T1000 (cell line): ENCODE measurements at regions not wholly inside any gene's neighbourhood (a gene's known extent, or its start where the extent isn't known, plus 50 kb on each side); places are given as distances from the start of the nearest gene placed in this dataset.
A peak's percentile ranks its signal among the peaks of the same experiment; 100 is the strongest.
"Not testable (repeated sequence)": the region's sequence is repeated elsewhere in the genome, so short reads cannot be mapped to it uniquely, and the experiment has no call there.

Experiments
- DNase-seq: peaks from one replicate; lab custom pipeline; 2025; ENCODE audit warnings: mixed read lengths; lab: John Stamatoyannopoulos, UW

- no peak for DNase-seq
These were observed 356.1 kb downstream of the LRATD1 start for GRCh38 chr2:14988600-14988999.

- DNase-seq = no peak
These were observed 359.2 kb downstream of the LRATD1 start for GRCh38 chr2:14991723-14992122.

GRCh38 chr2:14994721-14995120 lies 362.2 kb downstream of the LRATD1 start:
- no peak for DNase-seq

GRCh38 chr2:14996351-14997014 lies 364.0 kb downstream of the LRATD1 start:
- DNase-seq = no peak

- no peak for DNase-seq
These were observed 366.0 kb downstream of the LRATD1 start for GRCh38 chr2:14998546-14998945.

GRCh38 chr2:14999114-14999661 lies 366.7 kb downstream of the LRATD1 start:
- DNase-seq = no peak

DNA sequence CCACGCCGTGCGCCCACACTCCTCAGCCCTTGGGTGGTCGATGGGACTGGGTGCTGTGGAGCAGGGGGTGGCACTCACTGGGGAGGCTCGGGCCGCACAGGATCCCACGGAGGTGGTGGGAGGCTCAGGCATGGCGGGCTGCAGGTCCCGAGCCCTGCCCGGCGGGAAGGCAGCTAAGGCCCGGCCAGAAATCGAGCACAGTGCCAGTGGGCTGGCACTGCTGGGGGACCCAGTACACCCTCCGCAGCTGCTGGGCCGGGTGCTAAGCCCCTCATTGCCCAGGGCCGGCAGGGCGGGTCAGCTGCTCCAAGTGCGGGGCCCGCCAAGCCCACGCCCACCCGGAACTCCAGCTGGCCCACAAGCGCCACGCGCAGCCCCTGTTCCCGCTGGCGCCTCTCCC lies 370.0 kb downstream of the LRATD1 start:
- not testable (repeated sequence) for DNase-seq

- DNase-seq = no peak
These were observed 374.1 kb downstream of the LRATD1 start for GRCh38 chr2:15006667-15007066.

- DNase-seq = no peak
These were observed 377.2 kb downstream of the LRATD1 start for GRCh38 chr2:15009681-15010080.

DNA sequence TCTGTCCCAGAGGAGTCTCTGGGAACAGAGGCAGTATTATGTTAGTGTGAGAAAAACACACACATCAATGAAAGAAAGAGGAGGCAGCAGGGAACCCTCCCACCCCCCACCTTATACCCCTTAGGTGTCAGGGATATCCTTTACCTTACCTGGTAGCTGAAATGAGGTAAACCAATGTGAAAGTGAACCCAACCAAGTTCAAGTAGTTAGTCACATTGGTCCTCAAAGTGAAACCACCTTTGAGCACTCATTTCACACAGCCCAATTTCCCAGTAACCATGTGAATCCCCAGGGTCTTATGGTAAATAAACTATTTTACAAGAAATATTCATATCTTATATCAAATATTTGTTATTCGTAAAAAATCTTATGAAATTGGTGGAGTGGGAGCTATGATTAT lies 377.8 kb downstream of the LRATD1 start:
- no peak for DNase-seq

DNA sequence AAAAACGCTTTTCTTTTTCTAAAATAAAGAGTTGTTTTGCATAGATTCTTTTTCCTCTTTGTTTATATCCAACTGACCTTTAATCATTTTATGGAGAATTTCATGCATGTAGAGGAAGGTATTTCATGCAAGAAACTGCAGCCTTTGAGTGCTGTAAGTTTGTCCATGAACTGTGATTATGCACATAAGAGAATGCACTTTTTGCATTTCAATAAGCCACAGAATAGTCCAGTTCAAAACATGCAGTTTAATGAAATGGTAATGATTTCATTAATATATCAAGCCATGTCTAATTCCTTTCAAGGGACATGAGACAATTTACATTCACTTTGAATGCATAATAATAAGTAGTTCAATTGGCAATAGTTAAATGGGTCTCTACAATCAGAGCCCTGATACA lies 386.3 kb downstream of the LRATD1 start:
- DNase-seq = no peak

GRCh38 chr2:15023221-15023620 lies 390.7 kb downstream of the LRATD1 start:
- no peak for DNase-seq

- no peak for DNase-seq
These were observed 395.9 kb downstream of the LRATD1 start for GRCh38 chr2:15028406-15028805.

DNA sequence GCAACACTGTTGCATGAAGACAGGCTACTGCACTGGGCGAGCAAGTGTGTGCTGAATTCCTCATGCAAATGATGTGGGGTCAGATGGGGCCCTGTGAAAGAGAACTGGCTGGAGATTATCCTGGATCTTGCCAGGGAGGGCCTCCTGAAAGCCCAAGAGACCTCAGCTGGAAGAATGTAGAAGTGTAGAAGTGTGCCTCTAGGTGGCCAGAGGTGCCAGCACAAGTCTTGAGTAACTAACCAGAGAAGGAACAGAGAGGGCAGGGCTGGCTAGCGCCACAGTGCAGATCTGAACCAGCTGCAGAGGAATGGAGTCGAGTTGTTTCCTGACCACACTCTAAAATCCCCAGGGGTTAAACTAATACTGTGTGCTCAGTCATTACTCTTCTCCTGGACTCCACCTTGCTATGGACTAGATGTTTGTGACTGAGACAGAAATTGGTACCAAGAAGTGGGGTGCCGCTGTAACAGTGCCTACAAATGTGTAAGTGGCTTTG lies 399.3 kb downstream of the LRATD1 start:
- DNase-seq = no peak

DNA sequence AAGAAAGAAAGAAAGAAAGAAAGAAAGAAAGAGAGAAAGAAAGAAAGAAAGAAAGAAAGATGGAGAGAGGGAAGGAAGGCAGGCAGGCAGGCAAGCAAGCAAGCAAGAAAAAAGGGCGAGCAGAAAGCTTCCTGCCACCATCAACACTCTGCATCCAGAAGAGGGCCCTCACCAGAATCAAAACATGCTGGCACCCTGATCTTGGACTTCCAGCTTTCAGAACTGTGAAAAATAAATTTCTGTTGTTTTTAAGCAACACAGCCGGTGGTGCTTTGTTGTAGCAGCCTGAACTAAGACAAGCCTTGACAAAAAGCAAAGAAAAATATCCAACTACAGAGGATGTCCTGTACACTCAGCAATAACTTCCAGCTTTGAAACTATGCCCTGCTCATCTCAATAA lies 401.7 kb downstream of the LRATD1 start:
- DNase-seq = no peak

DNA sequence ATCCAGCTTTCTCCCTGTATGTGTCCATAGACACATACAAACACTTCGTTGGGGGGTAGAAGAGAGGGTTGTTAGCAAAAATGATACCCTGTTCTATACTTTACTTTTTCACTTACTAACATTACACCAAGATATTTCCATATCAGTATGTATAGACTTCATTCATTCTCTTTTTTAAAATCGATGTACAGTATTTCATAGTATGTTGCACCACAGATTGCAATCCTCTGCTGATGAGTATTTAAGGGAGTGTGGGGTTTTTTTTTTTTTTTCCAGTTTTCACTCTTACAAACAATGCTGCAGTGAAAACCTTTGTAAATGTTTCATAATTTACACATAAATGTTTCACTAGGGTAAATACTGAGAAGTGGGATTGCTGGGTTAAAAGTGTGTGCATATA lies 402.3 kb downstream of the LRATD1 start:
- no peak for DNase-seq

- DNase-seq = no peak
These were observed 406.1 kb downstream of the LRATD1 start for GRCh38 chr2:15038366-15039364.

DNA sequence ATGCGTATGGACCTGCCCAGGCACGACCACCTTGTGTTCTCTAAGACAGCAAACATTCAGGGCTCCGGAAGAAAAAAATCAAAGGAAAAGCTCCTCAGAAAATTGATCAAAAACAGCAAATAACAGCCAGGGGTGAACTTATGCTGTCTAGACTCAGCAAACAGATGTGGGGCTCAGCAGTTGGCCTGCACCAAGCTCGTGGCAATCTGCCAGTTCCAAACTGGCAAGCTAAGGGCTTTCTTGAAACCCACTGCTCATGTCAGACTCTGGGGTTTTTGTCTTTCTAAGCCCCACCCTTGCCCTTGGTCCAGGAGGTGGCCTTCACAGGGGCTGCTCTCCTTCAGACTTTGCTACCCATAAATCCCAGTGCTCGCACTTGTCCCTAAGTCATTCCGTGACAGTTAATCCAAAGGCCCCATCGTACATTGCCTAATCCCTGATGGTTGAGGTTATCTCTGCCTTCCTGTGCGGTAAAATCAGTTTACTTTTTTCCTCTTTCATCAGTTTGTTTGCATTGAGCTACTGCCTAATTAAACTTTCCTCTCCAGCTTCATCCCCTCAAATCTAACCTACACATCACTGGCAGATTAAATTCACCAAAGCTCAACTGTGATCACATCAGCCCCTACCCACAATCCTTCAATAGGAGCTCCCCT lies 408.0 kb downstream of the LRATD1 start:
- DNase-seq = no peak

- no peak for DNase-seq
These were observed 408.9 kb downstream of the LRATD1 start for GRCh38 chr2:15041429-15041837.

- DNase-seq = peak; percentile 70
These were observed 410.3 kb downstream of the LRATD1 start for GRCh38 chr2:15042801-15043217.

GRCh38 chr2:15043336-15044058 lies 411.0 kb downstream of the LRATD1 start:
- DNase-seq = peak; percentile 20
